ENCODE measurements at regions not wholly inside any gene's neighbourhood (a gene's known extent, or its start where the extent isn't known, plus 50 kb on each side); places are given as distances from the start of the nearest gene placed in this dataset.

DNA sequence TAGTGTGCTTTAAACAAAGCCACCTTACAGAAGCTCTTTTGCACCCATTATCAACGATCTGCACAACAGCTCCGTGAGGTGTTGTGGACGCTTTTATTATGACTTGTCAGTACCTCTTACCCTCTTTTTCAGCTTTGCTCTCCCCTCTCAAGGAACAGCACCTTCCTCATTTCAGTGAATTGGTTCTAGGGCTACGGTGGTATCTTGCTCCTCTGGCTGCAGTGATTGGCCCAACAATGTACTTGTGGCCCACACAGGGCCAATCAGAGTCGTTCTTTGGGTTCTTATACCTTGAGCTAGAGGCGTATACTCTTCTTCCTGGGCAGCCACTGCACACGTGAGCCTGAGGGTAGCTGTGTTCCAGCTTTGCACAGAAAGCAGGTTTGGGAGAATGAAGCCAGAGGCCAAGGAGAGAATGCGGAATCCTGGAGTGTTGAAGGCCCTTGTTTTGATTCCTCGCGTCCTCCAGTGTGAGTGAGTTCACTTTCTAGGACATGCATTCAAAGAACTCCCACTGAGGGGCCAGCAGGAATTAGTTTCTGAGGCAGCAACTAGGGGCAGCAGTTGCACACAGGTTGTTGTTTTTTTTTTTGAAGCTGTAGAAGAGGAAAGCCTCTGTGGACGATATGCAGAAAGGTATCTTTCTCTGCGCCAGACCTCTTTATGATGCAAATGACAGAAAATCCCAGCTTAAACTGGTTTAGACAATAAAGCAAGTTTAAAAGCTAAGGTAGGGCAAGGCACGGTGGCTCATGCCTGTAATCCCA, 49.8 kb upstream of the PDZD8 start:
- DNase-seq (no peak), ATAC-seq (no peak)
- H3K27ac ChIP-seq, result no peak overlapping the region
- no peaks in the 10 kb centered on the region for H3K4me1 ChIP-seq
- no peaks in the 10 kb centered on the region for H3K27me3 ChIP-seq (ENCODE audit: low read depth)
- intact Hi-C loops (cut with DNase I), result no loop called here
- TF ChIP-seq, protein P1, sequence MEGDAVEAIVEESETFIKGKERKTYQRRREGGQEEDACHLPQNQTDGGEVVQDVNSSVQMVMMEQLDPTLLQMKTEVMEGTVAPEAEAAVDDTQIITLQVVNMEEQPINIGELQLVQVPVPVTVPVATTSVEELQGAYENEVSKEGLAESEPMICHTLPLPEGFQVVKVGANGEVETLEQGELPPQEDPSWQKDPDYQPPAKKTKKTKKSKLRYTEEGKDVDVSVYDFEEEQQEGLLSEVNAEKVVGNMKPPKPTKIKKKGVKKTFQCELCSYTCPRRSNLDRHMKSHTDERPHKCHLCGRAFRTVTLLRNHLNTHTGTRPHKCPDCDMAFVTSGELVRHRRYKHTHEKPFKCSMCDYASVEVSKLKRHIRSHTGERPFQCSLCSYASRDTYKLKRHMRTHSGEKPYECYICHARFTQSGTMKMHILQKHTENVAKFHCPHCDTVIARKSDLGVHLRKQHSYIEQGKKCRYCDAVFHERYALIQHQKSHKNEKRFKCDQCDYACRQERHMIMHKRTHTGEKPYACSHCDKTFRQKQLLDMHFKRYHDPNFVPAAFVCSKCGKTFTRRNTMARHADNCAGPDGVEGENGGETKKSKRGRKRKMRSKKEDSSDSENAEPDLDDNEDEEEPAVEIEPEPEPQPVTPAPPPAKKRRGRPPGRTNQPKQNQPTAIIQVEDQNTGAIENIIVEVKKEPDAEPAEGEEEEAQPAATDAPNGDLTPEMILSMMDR (IDR thresholded peaks at IDR 0.05), result no peak
- H3K36me3 ChIP-seq, result no peaks in the 10 kb centered on the region
- no peaks in the 10 kb centered on the region for H3K9me3 ChIP-seq
- H3K4me3 ChIP-seq, result no peak overlapping the region
